ENCODE measurements at regions not wholly inside any gene's neighbourhood (a gene's known extent, or its start where the extent isn't known, plus 50 kb on each side); places are given as distances from the start of the nearest gene placed in this dataset.

GRCh38 chr6:14614631-14615030 is 497.1 kb downstream of the CD83 start:
- H4K20me1 ChIP-seq (ENCODE audit: insufficient read depth, low read length), result no peaks in the 10 kb centered on the region
- H2AFZ ChIP-seq (ENCODE audit: low read length), result no peak overlapping the region
- no peaks in the 10 kb centered on the region for H3K79me2 ChIP-seq (ENCODE audit: insufficient read depth, low read length)
- H3K4me3 ChIP-seq (ENCODE audit: insufficient read depth, low read length), result no peak overlapping the region
- TF ChIP-seq CTCF (IDR thresholded peaks at IDR 0.05; ENCODE audit: extremely low read depth, low read depth, low read length), result no peak
- no peaks in the 10 kb centered on the region for H3K9me3 ChIP-seq (ENCODE audit: low read depth, low read length)
- peaks cover 5% of the 10 kb centered on the region for H3K4me1 ChIP-seq (ENCODE audit: insufficient read depth, low read length)
- no peak for DNase-seq (ENCODE audit: insufficient read length, low spot score, missing footprints)
- H3K36me3 ChIP-seq (ENCODE audit: insufficient read depth, low read length), result no peaks in the 10 kb centered on the region
- no peak overlapping the region for H3K27ac ChIP-seq (ENCODE audit: low read depth, low read length)
- H3K27me3 ChIP-seq (ENCODE audit: insufficient read depth, low read length), result no peaks in the 10 kb centered on the region
- no peak overlapping the region for H3K4me2 ChIP-seq (ENCODE audit: insufficient read depth, low read length)

- Histone ChIP-seq H3K36me3 (ENCODE audit: insufficient read depth, low read length) (no peaks in the 10 kb centered on the region), H3K4me3 (ENCODE audit: insufficient read depth, low read length) (no peak overlapping the region), H3K4me1 (ENCODE audit: insufficient read depth, low read length) (peaks cover 5% of the 10 kb centered on the region), H3K79me2 (ENCODE audit: insufficient read depth, low read length) (no peaks in the 10 kb centered on the region), H3K4me2 (ENCODE audit: insufficient read depth, low read length) (no peak overlapping the region), H3K27ac (ENCODE audit: low read depth, low read length) (no peak overlapping the region), H2AFZ (ENCODE audit: low read length) (no peak overlapping the region), H3K9me3 (ENCODE audit: low read depth, low read length) (no peaks in the 10 kb centered on the region), H3K27me3 (ENCODE audit: insufficient read depth, low read length) (no peaks in the 10 kb centered on the region), H4K20me1 (ENCODE audit: insufficient read depth, low read length) (no peaks in the 10 kb centered on the region)
- no peak for DNase-seq (ENCODE audit: insufficient read length, low spot score, missing footprints)
- TF ChIP-seq CTCF (IDR thresholded peaks at IDR 0.05; ENCODE audit: extremely low read depth, low read depth, low read length), result no peak
Observed at GRCh38 chr6:14616656-14617055, 499.1 kb downstream of the CD83 start.

- H3K79me2 ChIP-seq (ENCODE audit: insufficient read depth, low read length), result no peaks in the 10 kb centered on the region
- no peak overlapping the region for H3K4me3 ChIP-seq (ENCODE audit: insufficient read depth, low read length)
- H3K4me1 ChIP-seq (ENCODE audit: insufficient read depth, low read length), result no peaks in the 10 kb centered on the region
- no peaks in the 10 kb centered on the region for H3K36me3 ChIP-seq (ENCODE audit: insufficient read depth, low read length)
- H2AFZ ChIP-seq (ENCODE audit: low read length), result no peak overlapping the region
- no peak overlapping the region for H3K27ac ChIP-seq (ENCODE audit: low read depth, low read length)
- DNase-seq (ENCODE audit: insufficient read length, low spot score, missing footprints), result no peak
- no peaks in the 10 kb centered on the region for H3K9me3 ChIP-seq (ENCODE audit: low read depth, low read length)
- H3K4me2 ChIP-seq (ENCODE audit: insufficient read depth, low read length), result no peak overlapping the region
- no peak for TF ChIP-seq CTCF (IDR thresholded peaks at IDR 0.05; ENCODE audit: extremely low read depth, low read depth, low read length)
- H4K20me1 ChIP-seq (ENCODE audit: insufficient read depth, low read length), result no peaks in the 10 kb centered on the region
- H3K27me3 ChIP-seq (ENCODE audit: insufficient read depth, low read length), result no peaks in the 10 kb centered on the region
Observed at GRCh38 chr6:14618759-14619418, 501.3 kb downstream of the CD83 start.

- Histone ChIP-seq H3K4me3 (ENCODE audit: insufficient read depth, low read length) (no peak overlapping the region), H3K27me3 (ENCODE audit: insufficient read depth, low read length) (no peaks in the 10 kb centered on the region), H3K79me2 (ENCODE audit: insufficient read depth, low read length) (no peaks in the 10 kb centered on the region), H3K4me1 (ENCODE audit: insufficient read depth, low read length) (no peaks in the 10 kb centered on the region), H3K27ac (ENCODE audit: low read depth, low read length) (no peak overlapping the region), H3K36me3 (ENCODE audit: insufficient read depth, low read length) (no peaks in the 10 kb centered on the region), H4K20me1 (ENCODE audit: insufficient read depth, low read length) (no peaks in the 10 kb centered on the region), H3K9me3 (ENCODE audit: low read depth, low read length) (no peaks in the 10 kb centered on the region), H2AFZ (ENCODE audit: low read length) (no peak overlapping the region), H3K4me2 (ENCODE audit: insufficient read depth, low read length) (no peak overlapping the region)
- TF ChIP-seq CTCF (IDR thresholded peaks at IDR 0.05; ENCODE audit: extremely low read depth, low read depth, low read length), result no peak
- DNase-seq (ENCODE audit: insufficient read length, low spot score, missing footprints), result no peak
Observed at GRCh38 chr6:14619419-14619781, 501.8 kb downstream of the CD83 start.
